HEK293 (cell line): ENCODE measurements at regions not wholly inside any gene's neighbourhood (a gene's known extent, or its start where the extent isn't known, plus 50 kb on each side); places are given as distances from the start of the nearest gene placed in this dataset.

Experiments used
- MYNN ChIP-seq: fragments of 450-650 bp; formaldehyde crosslinking; IDR thresholded peaks from 2 replicates; pipeline ENCODE4 v1.5.1; 2016; ENCODE audit warnings: missing biosample characterization, missing genetic modification characterization, borderline replicate concordance
- ZNF311 ChIP-seq: fragments of 450-650 bp; formaldehyde crosslinking; IDR thresholded peaks from 2 replicates; pipeline ENCODE4 v1.5.1; 2017; ENCODE audit warnings: missing biosample characterization, missing genetic modification characterization, borderline replicate concordance

DNA sequence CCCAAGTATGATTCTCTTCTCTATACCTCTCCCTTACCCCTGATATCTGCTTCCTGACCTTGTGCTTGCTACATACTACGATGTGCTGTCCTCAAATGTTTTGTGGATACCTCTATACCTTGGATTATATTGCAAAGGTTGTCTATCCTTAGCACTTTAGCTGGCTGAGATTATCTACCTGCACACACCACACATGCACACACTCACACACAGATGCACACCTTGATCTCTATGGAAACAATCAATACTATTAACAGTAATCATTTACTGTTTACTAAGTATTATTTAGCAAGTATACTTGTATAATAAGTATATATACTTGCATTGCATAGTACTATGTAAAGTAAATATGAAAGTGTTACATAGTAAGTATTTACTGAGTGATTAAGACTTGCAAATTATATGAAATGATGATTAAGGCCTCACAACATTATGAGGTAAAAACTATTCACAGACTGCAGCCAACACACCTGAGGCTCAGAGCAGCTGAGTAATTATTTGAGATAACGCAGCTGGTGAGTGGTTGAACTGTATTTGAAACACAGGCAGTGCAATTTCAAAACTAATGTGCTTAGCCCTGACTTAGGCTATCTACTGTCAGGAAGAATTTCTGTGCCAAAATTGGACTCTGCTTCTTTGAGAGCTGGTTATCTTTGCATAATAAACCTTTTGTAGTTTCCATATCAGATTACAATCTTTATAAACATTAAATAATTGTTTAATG is 699.9 kb downstream of the FRK start:
- TF ChIP-seq ZNF311 (tag by site-specific recombination) (no peak), MYNN (tag by site-specific recombination) (no peak)
